IMR-90 (cell line): ENCODE measurements at regions not wholly inside any gene's neighbourhood (a gene's known extent, or its start where the extent isn't known, plus 50 kb on each side); places are given as distances from the start of the nearest gene placed in this dataset.

Experiments used
- ATAC-seq: fragments of 200-7000 bp; cut with Tn5 transposase; 2 replicates; pipeline ENCODE4 v1.9.1; 2020; ENCODE audit warnings: low read depth, mild to moderate bottlenecking, moderate library complexity
- BruUV-seq: library from RNA; stranded (reverse); fragments of 400-500 nt; replicated peaks from 2 replicates; lab custom pipeline; 2021; lab: Mats Ljungman, UMichigan
- CTCF ChIA-PET: fragments of 300-600 bp; formaldehyde crosslinking; extraction: SDS; loops from one replicate; lab custom pipeline; 2021; ENCODE audit warnings: antibody characterized with exemption; lab: Yijun Ruan, JAX
- POLR2A ChIA-PET: fragments of 300-600 bp; sonication (Branson Sonifier 250); formaldehyde crosslinking; loops from one replicate; lab custom pipeline; 2022; ENCODE audit warnings: antibody characterized with exemption; ENCODE audit not compliant: unreplicated experiment; lab: Charles Lee
- DNase-seq: peaks from one replicate; pipeline ENCODE4 v3.0.0; 2013
- H2AFZ ChIP-seq: replicated peaks from 2 replicates; pipeline ENCODE3; 2013; ENCODE audit warnings: low read length, mild to moderate bottlenecking; ENCODE audit not compliant: poor library complexity
- H2AK5ac ChIP-seq: 2 replicates; pipeline ENCODE4 v1.6.1; 2013; ENCODE audit warnings: low read depth, low read length, inconsistent platforms
- H2AK9ac ChIP-seq: replicated peaks from 2 replicates; pipeline ENCODE3; 2013; ENCODE audit warnings: mild to moderate bottlenecking, low read depth, low read length, moderate library complexity; ENCODE audit not compliant: poor library complexity
- H2BK120ac ChIP-seq: 2 replicates; pipeline ENCODE4 v1.6.1; 2013; ENCODE audit warnings: low read depth, low read length, inconsistent platforms
- H2BK15ac ChIP-seq: 3 replicates; pipeline ENCODE4 v1.6.1; 2013; ENCODE audit warnings: low read depth, low read length, inconsistent platforms
- H2BK20ac ChIP-seq: 2 replicates; pipeline ENCODE4 v1.6.1; 2013; ENCODE audit warnings: low read depth, mild to moderate bottlenecking, inconsistent platforms, low read length, moderate library complexity
- H2BK5ac ChIP-seq: 2 replicates; pipeline ENCODE4 v1.6.1; 2013; ENCODE audit warnings: mild to moderate bottlenecking, low read depth, low read length, inconsistent platforms; ENCODE audit not compliant: poor library complexity, severe bottlenecking
- H3K14ac ChIP-seq: replicated peaks from 2 replicates; pipeline ENCODE4 v1.6.1; 2013; ENCODE audit warnings: low read depth, low read length, inconsistent platforms
- H3K18ac ChIP-seq: 2 replicates; pipeline ENCODE4 v1.6.1; 2013; ENCODE audit warnings: low read depth, low read length, control low read depth
- H3K23ac ChIP-seq: 2 replicates; pipeline ENCODE4 v1.6.1; 2013; ENCODE audit warnings: low read depth, low read length, inconsistent platforms
- H3K27ac ChIP-seq: 2 replicates; pipeline ENCODE4 v1.5.1; 2013; ENCODE audit warnings: mild to moderate bottlenecking, control low read depth, low read length; ENCODE audit not compliant: insufficient read depth
- H3K27me3 ChIP-seq: 2 replicates; pipeline ENCODE4 v1.6.1; 2013; ENCODE audit warnings: low read length; ENCODE audit not compliant: control insufficient read depth, insufficient read depth
- H3K36me3 ChIP-seq: 2 replicates; pipeline ENCODE4 v1.6.1; 2013; ENCODE audit warnings: low read length, mixed read lengths; ENCODE audit not compliant: control insufficient read depth, insufficient read depth
- H3K4ac ChIP-seq: 2 replicates; pipeline ENCODE4 v1.6.1; 2013; ENCODE audit warnings: low read depth, low read length, inconsistent platforms
- H3K4me1 ChIP-seq: 2 replicates; pipeline ENCODE4 v1.6.1; 2013; ENCODE audit warnings: low read length, mixed read lengths; ENCODE audit not compliant: control insufficient read depth, insufficient read depth
- H3K4me2 ChIP-seq: 2 replicates; pipeline ENCODE4 v1.6.1; 2013; ENCODE audit warnings: low read depth, mild to moderate bottlenecking, control low read depth, low read length, moderate library complexity
- H3K4me3 ChIP-seq: 2 replicates; pipeline ENCODE4 v1.5.1; 2013; ENCODE audit warnings: low read depth, mild to moderate bottlenecking, control low read depth, low read length, moderate library complexity; ENCODE audit not compliant: insufficient read depth
- H3K56ac ChIP-seq: 2 replicates; pipeline ENCODE4 v1.6.1; 2013; ENCODE audit warnings: low read length, inconsistent platforms; ENCODE audit not compliant: insufficient read depth; ENCODE audit errors: extremely low read depth
- H3K79me1 ChIP-seq, 2 experiments: 2 replicates each; pipeline ENCODE4 v1.6.1; 2013; ENCODE audit warnings: low read length in 2 of 2, inconsistent platforms in 1 of 2, low read depth in 1 of 2
- H3K9ac ChIP-seq: 2 replicates; pipeline ENCODE4 v1.6.1; 2013; ENCODE audit warnings: low read depth, low read length, control low read depth
- H3K9me1 ChIP-seq: 2 replicates; pipeline ENCODE4 v1.6.1; 2013; ENCODE audit warnings: low read length, inconsistent platforms; ENCODE audit not compliant: insufficient read depth
- H3K9me3 ChIP-seq: 2 replicates; pipeline ENCODE4 v1.6.1; 2013; ENCODE audit warnings: low read length; ENCODE audit not compliant: control insufficient read depth, insufficient read depth
- H4K20me1 ChIP-seq: 2 replicates; pipeline ENCODE4 v1.6.1; 2013; ENCODE audit warnings: low read length, inconsistent platforms; ENCODE audit not compliant: insufficient read depth
- H4K5ac ChIP-seq: 2 replicates; pipeline ENCODE4 v1.6.1; 2013; ENCODE audit warnings: mild to moderate bottlenecking, low read depth, low read length, control low read depth
- H4K8ac ChIP-seq, 2 experiments: 2 replicates each; pipeline ENCODE4 v1.6.1; 2013; ENCODE audit warnings: low read depth in 2 of 2, low read length in 2 of 2, control low read depth in 1 of 2, inconsistent platforms in 1 of 2
- H4K91ac ChIP-seq: 2 replicates; pipeline ENCODE4 v1.6.1; 2013; ENCODE audit warnings: low read depth, low read length, inconsistent platforms; ENCODE audit not compliant: insufficient read depth
- CEBPB ChIP-seq: IDR thresholded peaks from 2 replicates; pipeline ENCODE4 v1.6.1; 2012; ENCODE audit warnings: low read depth, low read length, improper control_type of control experiment
- CHD1 ChIP-seq: IDR thresholded peaks from 2 replicates; pipeline ENCODE4 v1.6.1; 2012; ENCODE audit warnings: low read depth, low read length, improper control_type of control experiment
- ELK1 ChIP-seq: fragments of 150-350 bp; IDR thresholded peaks from 2 replicates; pipeline ENCODE4 v1.6.1; 2016; ENCODE audit warnings: low read depth, mild to moderate bottlenecking, low read length, moderate library complexity, borderline replicate concordance
- FOS ChIP-seq: fragments of 150-350 bp; IDR thresholded peaks from 2 replicates; pipeline ENCODE4 v1.6.1; 2016; ENCODE audit warnings: low read depth, low read length
- MAFK ChIP-seq: IDR thresholded peaks from 2 replicates; pipeline ENCODE4 v1.6.1; 2012; ENCODE audit warnings: low read depth, low read length, improper control_type of control experiment
- MXI1 ChIP-seq: IDR thresholded peaks from 2 replicates; pipeline ENCODE4 v1.6.1; 2012; ENCODE audit warnings: low read depth, mild to moderate bottlenecking, low read length, moderate library complexity, borderline replicate concordance
- POLR2A ChIP-seq: IDR thresholded peaks from 2 replicates; pipeline ENCODE4 v1.6.1; 2012; ENCODE audit warnings: mild to moderate bottlenecking, low read depth, low read length
- RAD21 ChIP-seq: IDR thresholded peaks from 2 replicates; pipeline ENCODE4 v1.6.1; 2012; ENCODE audit warnings: low read length, improper control_type of control experiment
- RFX5 ChIP-seq: IDR thresholded peaks from 2 replicates; pipeline ENCODE4 v1.8.0; 2012; ENCODE audit warnings: low read depth, mild to moderate bottlenecking, low read length, moderate library complexity
- SMC3 ChIP-seq: fragments of 150-350 bp; IDR thresholded peaks from 2 replicates; pipeline ENCODE4 v1.6.1; 2016; ENCODE audit warnings: low read depth, mild to moderate bottlenecking, antibody characterized with exemption, low read length, moderate library complexity
- USF2 ChIP-seq: fragments of 150-350 bp; IDR thresholded peaks from 2 replicates; pipeline ENCODE4 v1.6.1; 2017; ENCODE audit warnings: mild to moderate bottlenecking, antibody characterized with exemption, low read length, low read depth
- WGBS, 2 experiments: methylation state at CpG; one replicate each; pipeline versions ENCODE4 v1.1.5 to v1.1.7; 2013; ENCODE audit warnings: missing lambda C conversion rate in 2 of 2; ENCODE audit not compliant: insufficient read length in 1 of 2; ENCODE audit errors: extremely low coverage in 2 of 2; 5-methylcytosine and 5-hydroxymethylcytosine counted together
- dilution Hi-C: fragments of 300-500 bp; cut with HindIII; formaldehyde crosslinking; loops from one replicate; pipeline ENCODE4 v1.14.3; 2018; ENCODE audit warnings: low sequenced_read_pairs; ENCODE audit not compliant: unreplicated experiment
- in situ Hi-C: fragments of 300-500 bp; cut with MboI; formaldehyde crosslinking; loops from 3 replicates; pipeline ENCODE4 v1.14.3; 2019; ENCODE audit warnings: low sequenced_read_pairs, inconsistent platforms, mixed read lengths
- intact Hi-C: fragments of 100-400 bp; cut with micrococcal nuclease; formaldehyde crosslinking; loops from 2 replicates; pipeline ENCODE4 v1.10.0; 2022

GRCh38 chr11:92576315-92576714, 351.7 kb downstream of the FAT3 start:
- Histone ChIP-seq H4K91ac (no peak overlapping the region), H3K4ac (no peak overlapping the region), H3K18ac (no peak overlapping the region), H2AFZ (no peak overlapping the region), H3K23ac (no peak overlapping the region), H4K5ac (no peak overlapping the region), H3K9me1 (no peaks in the 10 kb centered on the region), H3K56ac (no peak overlapping the region), H2BK5ac (no peak overlapping the region), H3K27ac (no peak overlapping the region), H3K79me1 (no peaks in the 10 kb centered on the region), H3K14ac (no peak overlapping the region), H3K4me1 (no peaks in the 10 kb centered on the region), H2AK9ac (no peak overlapping the region), H3K4me2 (no peak overlapping the region), H3K27me3 (no peaks in the 10 kb centered on the region), H3K36me3 (no peaks in the 10 kb centered on the region), H2BK20ac (no peak overlapping the region), H3K9me3 (no peaks in the 10 kb centered on the region), H4K8ac (no peak overlapping the region), H2AK5ac (no peak overlapping the region), H3K9ac (no peak overlapping the region), H4K20me1 (no peaks in the 10 kb centered on the region), H2BK15ac (no peak overlapping the region), H2BK120ac (no peak overlapping the region), H3K4me3 (no peak overlapping the region)
- ChIA-PET CTCF (no interaction called here), POLR2A (no interaction called here)
- in situ Hi-C loops = no loop called here
- TF ChIP-seq MAFK = no peak
- no peak for TF ChIP-seq MXI1
- no peak for TF ChIP-seq ELK1
- TF ChIP-seq USF2 = no peak
- no peak for TF ChIP-seq RFX5
- no peak for TF ChIP-seq SMC3
- TF ChIP-seq POLR2A = no peak
- TF ChIP-seq FOS = no peak
- TF ChIP-seq RAD21 = no peak
- TF ChIP-seq CEBPB = no peak
- no peak for TF ChIP-seq CHD1
- dilution Hi-C loops = no loop called here
- intact Hi-C loops = no loop called here
- no peak for ATAC-seq
- no peak for DNase-seq
- BruUV-seq = no TSS peak
- WGBS, 2 experiments = no CpG with 5 or more reads among the region's 3 CpGs
